Eye (tissue), 1 donor: ENCODE measurements at regions not wholly inside any gene's neighbourhood (a gene's known extent, or its start where the extent isn't known, plus 50 kb on each side); places are given as distances from the start of the nearest gene placed in this dataset.

Experiments used
- DNase-seq: peaks from one replicate; pipeline ENCODE4 v3.0.0-alpha.2; 2015

GRCh38 chr3:45330510-45331295, 57.7 kb upstream of the LARS2 start:
- DNase-seq, result no peak

GRCh38 chr3:45332493-45332892, 55.9 kb upstream of the LARS2 start:
- DNase-seq, result no peak

- DNase-seq, result no peak
Observed at GRCh38 chr3:45332901-45333407, 55.4 kb upstream of the LARS2 start.

GRCh38 chr3:45333549-45333948, 54.8 kb upstream of the LARS2 start:
- DNase-seq, result no peak

GRCh38 chr3:45337839-45338470, 50.4 kb upstream of the LARS2 start:
- peak; percentile 6 for DNase-seq
